BJ (cell line): ENCODE measurements at regions not wholly inside any gene's neighbourhood (a gene's known extent, or its start where the extent isn't known, plus 50 kb on each side); places are given as distances from the start of the nearest gene placed in this dataset.

Experiments
- CTCF ChIA-PET: fragments of 350-600 bp; formaldehyde crosslinking; extraction: SDS; loops from one replicate; lab custom pipeline; 2021; ENCODE audit warnings: antibody characterized with exemption, inconsistent platforms; lab: Yijun Ruan, JAX
- POLR2A ChIA-PET: fragments of 300-600 bp; sonication (Branson Sonifier 250); formaldehyde crosslinking; extraction: SDS; loops from one replicate; lab custom pipeline; 2021; ENCODE audit warnings: antibody characterized with exemption; lab: Charles Lee
- DNase-seq: peaks from one replicate; pipeline ENCODE4 v3.0.0-alpha.2; 2011; ENCODE audit warnings: low read depth
- H3K27me3 ChIP-seq: 2 replicates; pipeline ENCODE4 v1.6.0; 2011; ENCODE audit warnings: low read length; ENCODE audit not compliant: control insufficient read depth, insufficient read depth
- H3K36me3 ChIP-seq: 2 replicates; pipeline ENCODE4 v1.5.1; 2011; ENCODE audit warnings: low read length; ENCODE audit not compliant: control insufficient read depth, insufficient read depth
- H3K4me3 ChIP-seq: 2 replicates; pipeline ENCODE4 v1.5.1; 2011; ENCODE audit warnings: low read depth, mild to moderate bottlenecking, control low read depth, low read length
- CTCF ChIP-seq: IDR thresholded peaks from 2 replicates; pipeline ENCODE4 v1.5.1; 2011; ENCODE audit warnings: low read depth, mild to moderate bottlenecking, control low read depth, inconsistent platforms, low read length, moderate library complexity; ENCODE audit not compliant: insufficient read depth

GRCh38 chr7:81573932-81574331 is 195.9 kb downstream of the HGF start:
- Histone ChIP-seq H3K4me3 (no peak overlapping the region), H3K27me3 (no peaks in the 10 kb centered on the region), H3K36me3 (no peaks in the 10 kb centered on the region)
- CTCF ChIA-PET = no interaction called here
- no peak for TF ChIP-seq CTCF
- POLR2A ChIA-PET = no interaction called here
- DNase-seq = no peak

GRCh38 chr7:81573128-81573527 is 196.7 kb downstream of the HGF start:
- CTCF ChIA-PET = interaction anchor here (1.4 to 1.5 kb wide), 2 partner anchors 19 to 50 kb away, joined by 3 read pairs; no protein-coding TSS in a partner anchor
- POLR2A ChIA-PET = no interaction called here
- Histone ChIP-seq H3K27me3 (no peaks in the 10 kb centered on the region), H3K36me3 (no peaks in the 10 kb centered on the region), H3K4me3 (no peak overlapping the region)
- TF ChIP-seq CTCF = no peak
- DNase-seq = no peak

- no peak for TF ChIP-seq CTCF
- CTCF ChIA-PET = no interaction called here
- H3K27me3 ChIP-seq = no peaks in the 10 kb centered on the region
- no peak overlapping the region for H3K4me3 ChIP-seq
- H3K36me3 ChIP-seq = no peaks in the 10 kb centered on the region
- DNase-seq = no peak
- POLR2A ChIA-PET = no interaction called here
Measured at GRCh38 chr7:81562581-81562980, 207.3 kb downstream of the HGF start.

GRCh38 chr7:81560708-81561107 is 209.1 kb downstream of the HGF start:
- ChIA-PET CTCF (interaction anchor here (0.9 kb wide), 1 partner anchor 23 kb away, joined by 3 read pairs; no protein-coding TSS in a partner anchor), POLR2A (no interaction called here)
- DNase-seq = no peak
- TF ChIP-seq CTCF = no peak
- H3K4me3 ChIP-seq = no peak overlapping the region
- no peaks in the 10 kb centered on the region for H3K36me3 ChIP-seq
- H3K27me3 ChIP-seq = no peaks in the 10 kb centered on the region

- CTCF ChIA-PET = no interaction called here
- POLR2A ChIA-PET = no interaction called here
- H3K4me3 ChIP-seq = no peak overlapping the region
- no peaks in the 10 kb centered on the region for H3K27me3 ChIP-seq
- no peak for DNase-seq
- H3K36me3 ChIP-seq = no peaks in the 10 kb centered on the region
- no peak for TF ChIP-seq CTCF
Measured at GRCh38 chr7:81549484-81550016, 220.3 kb downstream of the HGF start.
